ENCODE measurements at regions not wholly inside any gene's neighbourhood (a gene's known extent, or its start where the extent isn't known, plus 50 kb on each side); places are given as distances from the start of the nearest gene placed in this dataset.
"Not testable (repeated sequence)": the region's sequence is repeated elsewhere in the genome, so short reads cannot be mapped to it uniquely, and the experiment has no call there.

DNA sequence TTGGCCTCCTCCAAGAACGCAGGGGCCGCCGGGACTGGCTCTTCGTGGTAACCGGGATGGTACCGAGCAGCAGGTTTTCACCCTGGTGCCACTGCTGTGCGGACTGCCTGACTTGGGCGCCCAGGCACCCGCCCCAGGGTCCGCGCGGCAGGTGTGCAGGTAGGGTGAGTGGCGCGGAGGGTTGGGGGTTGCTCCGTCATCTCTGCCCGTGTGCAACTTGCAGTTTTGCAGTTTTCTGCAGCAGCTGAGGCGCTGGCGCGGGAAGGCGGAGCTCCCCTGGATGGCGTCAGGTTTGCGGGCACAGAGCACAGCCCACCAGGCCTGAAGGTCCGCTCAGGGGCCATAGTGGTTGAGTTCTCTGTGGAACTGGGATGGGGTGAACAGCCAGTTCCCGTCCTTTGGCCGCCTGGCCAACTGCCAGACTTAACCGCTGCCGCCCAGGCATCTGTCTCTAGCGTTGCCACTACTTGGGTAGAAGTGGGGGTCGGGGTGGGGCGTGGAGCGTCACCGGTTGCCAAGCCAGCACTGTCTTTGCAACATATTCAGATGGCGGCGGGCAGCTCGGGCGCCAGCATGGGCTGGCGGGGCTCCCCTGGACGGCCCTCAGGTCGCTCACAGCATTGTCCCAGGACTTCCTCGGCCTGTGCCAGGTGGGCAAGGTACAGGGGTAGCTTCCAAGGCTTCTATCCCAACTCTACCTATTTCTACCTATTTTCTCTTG lies 417.2 kb downstream of the FOXD4L4 start:
- TF ChIP-seq, protein P1, sequence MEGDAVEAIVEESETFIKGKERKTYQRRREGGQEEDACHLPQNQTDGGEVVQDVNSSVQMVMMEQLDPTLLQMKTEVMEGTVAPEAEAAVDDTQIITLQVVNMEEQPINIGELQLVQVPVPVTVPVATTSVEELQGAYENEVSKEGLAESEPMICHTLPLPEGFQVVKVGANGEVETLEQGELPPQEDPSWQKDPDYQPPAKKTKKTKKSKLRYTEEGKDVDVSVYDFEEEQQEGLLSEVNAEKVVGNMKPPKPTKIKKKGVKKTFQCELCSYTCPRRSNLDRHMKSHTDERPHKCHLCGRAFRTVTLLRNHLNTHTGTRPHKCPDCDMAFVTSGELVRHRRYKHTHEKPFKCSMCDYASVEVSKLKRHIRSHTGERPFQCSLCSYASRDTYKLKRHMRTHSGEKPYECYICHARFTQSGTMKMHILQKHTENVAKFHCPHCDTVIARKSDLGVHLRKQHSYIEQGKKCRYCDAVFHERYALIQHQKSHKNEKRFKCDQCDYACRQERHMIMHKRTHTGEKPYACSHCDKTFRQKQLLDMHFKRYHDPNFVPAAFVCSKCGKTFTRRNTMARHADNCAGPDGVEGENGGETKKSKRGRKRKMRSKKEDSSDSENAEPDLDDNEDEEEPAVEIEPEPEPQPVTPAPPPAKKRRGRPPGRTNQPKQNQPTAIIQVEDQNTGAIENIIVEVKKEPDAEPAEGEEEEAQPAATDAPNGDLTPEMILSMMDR (IDR thresholded peaks at IDR 0.05), result not testable (repeated sequence)
- not testable (repeated sequence) for TF ChIP-seq POLR2A (IDR thresholded peaks at IDR 0.05)
